BE2C (cell line): ENCODE measurements at regions not wholly inside any gene's neighbourhood (a gene's known extent, or its start where the extent isn't known, plus 50 kb on each side); places are given as distances from the start of the nearest gene placed in this dataset.

Source experiments
- DNase-seq: peaks from one replicate; pipeline ENCODE4 v3.0.0-alpha.2; 2020
- H3K27me3 ChIP-seq: fragments of 250-450 bp; sonication (Bioruptor Pico); 2 replicates; pipeline ENCODE4 v1.5.1; 2020; ENCODE audit warnings: mild to moderate bottlenecking
- H3K36me3 ChIP-seq: fragments of 250-450 bp; sonication (Bioruptor Pico); 2 replicates; pipeline ENCODE4 v1.5.1; 2020; ENCODE audit warnings: mild to moderate bottlenecking
- H3K4me1 ChIP-seq: fragments of 250-450 bp; sonication (Bioruptor Pico); 2 replicates; pipeline ENCODE4 v1.5.1; 2020
- H3K4me3 ChIP-seq: 2 replicates; pipeline ENCODE4 v1.5.1; 2011; ENCODE audit warnings: low read depth, low read length
- H3K9me3 ChIP-seq: fragments of 250-450 bp; sonication (Bioruptor Pico); 2 replicates; pipeline ENCODE4 v1.5.1; 2020
- TF ChIP-seq, protein P1 (sequence below): IDR thresholded peaks from 2 replicates; pipeline ENCODE4 v1.5.1; 2012; ENCODE audit warnings: mild to moderate bottlenecking, low read depth, low read length

- Histone ChIP-seq H3K27me3 (peaks cover 5% of the 10 kb centered on the region; the same call in 1 of the 2 replicates), H3K9me3 (no peaks in the 10 kb centered on the region), H3K4me3 (no peak overlapping the region), H3K4me1 (no peaks in the 10 kb centered on the region), H3K36me3 (no peaks in the 10 kb centered on the region)
- no peak for DNase-seq
- TF ChIP-seq, protein P1, sequence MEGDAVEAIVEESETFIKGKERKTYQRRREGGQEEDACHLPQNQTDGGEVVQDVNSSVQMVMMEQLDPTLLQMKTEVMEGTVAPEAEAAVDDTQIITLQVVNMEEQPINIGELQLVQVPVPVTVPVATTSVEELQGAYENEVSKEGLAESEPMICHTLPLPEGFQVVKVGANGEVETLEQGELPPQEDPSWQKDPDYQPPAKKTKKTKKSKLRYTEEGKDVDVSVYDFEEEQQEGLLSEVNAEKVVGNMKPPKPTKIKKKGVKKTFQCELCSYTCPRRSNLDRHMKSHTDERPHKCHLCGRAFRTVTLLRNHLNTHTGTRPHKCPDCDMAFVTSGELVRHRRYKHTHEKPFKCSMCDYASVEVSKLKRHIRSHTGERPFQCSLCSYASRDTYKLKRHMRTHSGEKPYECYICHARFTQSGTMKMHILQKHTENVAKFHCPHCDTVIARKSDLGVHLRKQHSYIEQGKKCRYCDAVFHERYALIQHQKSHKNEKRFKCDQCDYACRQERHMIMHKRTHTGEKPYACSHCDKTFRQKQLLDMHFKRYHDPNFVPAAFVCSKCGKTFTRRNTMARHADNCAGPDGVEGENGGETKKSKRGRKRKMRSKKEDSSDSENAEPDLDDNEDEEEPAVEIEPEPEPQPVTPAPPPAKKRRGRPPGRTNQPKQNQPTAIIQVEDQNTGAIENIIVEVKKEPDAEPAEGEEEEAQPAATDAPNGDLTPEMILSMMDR: no peak
Observed at GRCh38 chr10:123558651-123559050, 107.5 kb upstream of the GPR26 start.

GRCh38 chr10:123559066-123559822, 106.9 kb upstream of the GPR26 start:
- no peaks in the 10 kb centered on the region for H3K9me3 ChIP-seq
- peak; percentile 66 for DNase-seq
- H3K4me1 ChIP-seq: no peaks in the 10 kb centered on the region
- TF ChIP-seq, protein P1: peak; percentile 88
- no peak overlapping the region for H3K4me3 ChIP-seq
- peaks cover 5% of the 10 kb centered on the region; the same call in 1 of the 2 replicates for H3K27me3 ChIP-seq
- no peaks in the 10 kb centered on the region for H3K36me3 ChIP-seq

DNA sequence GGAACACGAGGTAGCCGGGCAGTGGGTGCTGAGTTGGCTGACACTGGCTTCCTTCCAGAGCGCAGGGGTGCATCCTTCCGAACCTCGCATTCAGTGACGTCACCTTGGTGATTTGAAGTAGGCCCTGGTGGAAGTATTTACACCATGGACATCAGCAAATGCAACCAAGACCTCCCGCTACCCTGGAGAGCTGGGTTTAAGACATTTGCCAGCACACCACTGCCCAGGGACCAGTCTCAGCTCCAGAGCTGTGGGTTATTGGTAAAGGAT, 106.4 kb upstream of the GPR26 start:
- Histone ChIP-seq H3K4me1 (no peaks in the 10 kb centered on the region), H3K4me3 (no peak overlapping the region), H3K36me3 (no peaks in the 10 kb centered on the region), H3K9me3 (no peaks in the 10 kb centered on the region), H3K27me3 (peaks cover 5% of the 10 kb centered on the region; the same call in 1 of the 2 replicates)
- TF ChIP-seq, protein P1: no peak
- no peak for DNase-seq

DNA sequence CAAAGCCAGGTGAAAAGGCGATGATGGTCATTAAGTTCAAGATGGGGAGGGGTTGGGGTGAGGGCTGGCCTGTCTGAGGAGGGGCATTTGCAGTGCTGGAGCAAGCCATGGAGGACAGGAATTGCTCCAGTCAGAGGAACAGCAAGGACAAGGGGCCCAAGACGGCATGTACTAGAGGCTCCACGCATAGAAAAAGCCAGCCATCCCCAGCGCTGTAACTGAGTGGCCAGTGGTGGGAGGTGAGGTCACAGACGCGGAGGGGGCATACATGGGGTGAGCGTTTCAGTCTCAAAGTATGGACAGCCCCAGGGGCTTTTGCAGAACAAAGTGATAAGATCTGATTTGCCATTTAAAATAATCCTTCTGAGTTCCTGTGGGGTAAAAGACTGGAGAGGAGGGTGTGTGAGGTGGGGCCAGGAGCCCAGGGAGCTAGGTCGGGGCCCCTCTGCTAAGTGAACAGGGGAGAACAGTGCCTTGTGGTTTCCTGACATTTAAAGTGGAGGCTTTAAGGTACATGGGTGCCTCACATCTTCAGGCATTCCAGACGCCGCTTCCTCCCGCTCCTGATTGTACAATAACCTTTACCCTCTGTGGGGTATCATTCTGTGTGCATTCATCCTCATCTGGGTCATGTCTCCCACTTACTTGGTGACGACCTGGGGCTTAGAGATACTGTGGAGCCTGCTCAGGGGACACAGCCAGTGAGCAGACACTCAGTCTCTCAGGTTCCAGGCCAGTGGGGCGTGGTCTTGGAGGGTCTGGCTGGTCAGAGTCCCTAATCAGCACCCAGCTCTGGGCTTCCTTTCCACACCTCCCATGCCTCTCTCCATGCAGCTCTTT, 105.6 kb upstream of the GPR26 start:
- no peak for DNase-seq
- TF ChIP-seq, protein P1: no peak

GRCh38 chr10:123561141-123561440, 105.1 kb upstream of the GPR26 start:
- peaks cover 5% of the 10 kb centered on the region; the same call in 1 of the 2 replicates for H3K27me3 ChIP-seq
- H3K4me1 ChIP-seq: no peaks in the 10 kb centered on the region
- no peak for DNase-seq
- no peaks in the 10 kb centered on the region for H3K36me3 ChIP-seq
- H3K9me3 ChIP-seq: no peaks in the 10 kb centered on the region
- H3K4me3 ChIP-seq: no peak overlapping the region
- TF ChIP-seq, protein P1: no peak

More for the DNA sequence above, 105.6 kb upstream of the GPR26 start:
- no peaks in the 10 kb centered on the region for H3K36me3 ChIP-seq
- no peaks in the 10 kb centered on the region for H3K4me1 ChIP-seq
- no peak overlapping the region for H3K4me3 ChIP-seq
- peaks cover 5% of the 10 kb centered on the region; the same call in 1 of the 2 replicates for H3K27me3 ChIP-seq
- H3K9me3 ChIP-seq: no peaks in the 10 kb centered on the region

- Histone ChIP-seq H3K9me3 (no peaks in the 10 kb centered on the region), H3K4me1 (no peaks in the 10 kb centered on the region), H3K27me3 (peaks cover 5% of the 10 kb centered on the region; the same call in 1 of the 2 replicates), H3K4me3 (no peak overlapping the region), H3K36me3 (no peaks in the 10 kb centered on the region)
- no peak for DNase-seq
- TF ChIP-seq, protein P1: no peak
Observed at GRCh38 chr10:123562387-123562786, 103.8 kb upstream of the GPR26 start.
